IMR-90 (cell line): ENCODE measurements at regions not wholly inside any gene's neighbourhood (a gene's known extent, or its start where the extent isn't known, plus 50 kb on each side); places are given as distances from the start of the nearest gene placed in this dataset.

Source experiments
- ATAC-seq: fragments of 200-7000 bp; cut with Tn5 transposase; 2 replicates; pipeline ENCODE4 v1.9.1; 2020; ENCODE audit warnings: low read depth, mild to moderate bottlenecking, moderate library complexity
- BruUV-seq: library from RNA; stranded (reverse); fragments of 400-500 nt; replicated peaks from 2 replicates; lab custom pipeline; 2021; lab: Mats Ljungman, UMichigan
- CTCF ChIA-PET: fragments of 300-600 bp; formaldehyde crosslinking; extraction: SDS; loops from one replicate; lab custom pipeline; 2021; ENCODE audit warnings: antibody characterized with exemption; lab: Yijun Ruan, JAX
- POLR2A ChIA-PET: fragments of 300-600 bp; sonication (Branson Sonifier 250); formaldehyde crosslinking; loops from one replicate; lab custom pipeline; 2022; ENCODE audit warnings: antibody characterized with exemption; ENCODE audit not compliant: unreplicated experiment; lab: Charles Lee
- DNase-seq: peaks from one replicate; pipeline ENCODE4 v3.0.0; 2013
- H2AFZ ChIP-seq: replicated peaks from 2 replicates; pipeline ENCODE3; 2013; ENCODE audit warnings: low read length, mild to moderate bottlenecking; ENCODE audit not compliant: poor library complexity
- H2AK5ac ChIP-seq: 2 replicates; pipeline ENCODE4 v1.6.1; 2013; ENCODE audit warnings: low read depth, low read length, inconsistent platforms
- H2AK9ac ChIP-seq: replicated peaks from 2 replicates; pipeline ENCODE3; 2013; ENCODE audit warnings: mild to moderate bottlenecking, low read depth, low read length, moderate library complexity; ENCODE audit not compliant: poor library complexity
- H2BK120ac ChIP-seq: 2 replicates; pipeline ENCODE4 v1.6.1; 2013; ENCODE audit warnings: low read depth, low read length, inconsistent platforms
- H2BK15ac ChIP-seq: 3 replicates; pipeline ENCODE4 v1.6.1; 2013; ENCODE audit warnings: low read depth, low read length, inconsistent platforms
- H2BK20ac ChIP-seq: 2 replicates; pipeline ENCODE4 v1.6.1; 2013; ENCODE audit warnings: low read depth, mild to moderate bottlenecking, inconsistent platforms, low read length, moderate library complexity
- H2BK5ac ChIP-seq: 2 replicates; pipeline ENCODE4 v1.6.1; 2013; ENCODE audit warnings: mild to moderate bottlenecking, low read depth, low read length, inconsistent platforms; ENCODE audit not compliant: poor library complexity, severe bottlenecking
- H3K14ac ChIP-seq: replicated peaks from 2 replicates; pipeline ENCODE4 v1.6.1; 2013; ENCODE audit warnings: low read depth, low read length, inconsistent platforms
- H3K18ac ChIP-seq: 2 replicates; pipeline ENCODE4 v1.6.1; 2013; ENCODE audit warnings: low read depth, low read length, control low read depth
- H3K23ac ChIP-seq: 2 replicates; pipeline ENCODE4 v1.6.1; 2013; ENCODE audit warnings: low read depth, low read length, inconsistent platforms
- H3K27ac ChIP-seq: 2 replicates; pipeline ENCODE4 v1.5.1; 2013; ENCODE audit warnings: mild to moderate bottlenecking, control low read depth, low read length; ENCODE audit not compliant: insufficient read depth
- H3K27me3 ChIP-seq: 2 replicates; pipeline ENCODE4 v1.6.1; 2013; ENCODE audit warnings: low read length; ENCODE audit not compliant: control insufficient read depth, insufficient read depth
- H3K36me3 ChIP-seq: 2 replicates; pipeline ENCODE4 v1.6.1; 2013; ENCODE audit warnings: low read length, mixed read lengths; ENCODE audit not compliant: control insufficient read depth, insufficient read depth
- H3K4ac ChIP-seq: 2 replicates; pipeline ENCODE4 v1.6.1; 2013; ENCODE audit warnings: low read depth, low read length, inconsistent platforms
- H3K4me1 ChIP-seq: 2 replicates; pipeline ENCODE4 v1.6.1; 2013; ENCODE audit warnings: low read length, mixed read lengths; ENCODE audit not compliant: control insufficient read depth, insufficient read depth
- H3K4me2 ChIP-seq: 2 replicates; pipeline ENCODE4 v1.6.1; 2013; ENCODE audit warnings: low read depth, mild to moderate bottlenecking, control low read depth, low read length, moderate library complexity
- H3K4me3 ChIP-seq: 2 replicates; pipeline ENCODE4 v1.5.1; 2013; ENCODE audit warnings: low read depth, mild to moderate bottlenecking, control low read depth, low read length, moderate library complexity; ENCODE audit not compliant: insufficient read depth
- H3K56ac ChIP-seq: 2 replicates; pipeline ENCODE4 v1.6.1; 2013; ENCODE audit warnings: low read length, inconsistent platforms; ENCODE audit not compliant: insufficient read depth; ENCODE audit errors: extremely low read depth
- H3K79me1 ChIP-seq, 2 experiments: 2 replicates each; pipeline ENCODE4 v1.6.1; 2013; ENCODE audit warnings: low read length in 2 of 2, inconsistent platforms in 1 of 2, low read depth in 1 of 2
- H3K9ac ChIP-seq: 2 replicates; pipeline ENCODE4 v1.6.1; 2013; ENCODE audit warnings: low read depth, low read length, control low read depth
- H3K9me1 ChIP-seq: 2 replicates; pipeline ENCODE4 v1.6.1; 2013; ENCODE audit warnings: low read length, inconsistent platforms; ENCODE audit not compliant: insufficient read depth
- H3K9me3 ChIP-seq: 2 replicates; pipeline ENCODE4 v1.6.1; 2013; ENCODE audit warnings: low read length; ENCODE audit not compliant: control insufficient read depth, insufficient read depth
- H4K20me1 ChIP-seq: 2 replicates; pipeline ENCODE4 v1.6.1; 2013; ENCODE audit warnings: low read length, inconsistent platforms; ENCODE audit not compliant: insufficient read depth
- H4K5ac ChIP-seq: 2 replicates; pipeline ENCODE4 v1.6.1; 2013; ENCODE audit warnings: mild to moderate bottlenecking, low read depth, low read length, control low read depth
- H4K8ac ChIP-seq, 2 experiments: 2 replicates each; pipeline ENCODE4 v1.6.1; 2013; ENCODE audit warnings: low read depth in 2 of 2, low read length in 2 of 2, control low read depth in 1 of 2, inconsistent platforms in 1 of 2
- H4K91ac ChIP-seq: 2 replicates; pipeline ENCODE4 v1.6.1; 2013; ENCODE audit warnings: low read depth, low read length, inconsistent platforms; ENCODE audit not compliant: insufficient read depth
- MAFK ChIP-seq: IDR thresholded peaks from 2 replicates; pipeline ENCODE4 v1.6.1; 2012; ENCODE audit warnings: low read depth, low read length, improper control_type of control experiment
- NFE2L2 ChIP-seq: fragments of 150-350 bp; IDR thresholded peaks from 2 replicates; pipeline ENCODE4 v1.6.1; 2016; ENCODE audit warnings: low read depth, mild to moderate bottlenecking, low read length
- RAD21 ChIP-seq: IDR thresholded peaks from 2 replicates; pipeline ENCODE4 v1.6.1; 2012; ENCODE audit warnings: low read length, improper control_type of control experiment
- RCOR1 ChIP-seq: IDR thresholded peaks from 2 replicates; pipeline ENCODE4 v1.6.1; 2012; ENCODE audit warnings: mild to moderate bottlenecking, low read length, improper control_type of control experiment; ENCODE audit not compliant: insufficient replicate concordance
- SMC3 ChIP-seq: fragments of 150-350 bp; IDR thresholded peaks from 2 replicates; pipeline ENCODE4 v1.6.1; 2016; ENCODE audit warnings: low read depth, mild to moderate bottlenecking, antibody characterized with exemption, low read length, moderate library complexity
- WGBS, 2 experiments: methylation state at CpG; one replicate each; pipeline versions ENCODE4 v1.1.5 to v1.1.7; 2013; ENCODE audit warnings: missing lambda C conversion rate in 2 of 2; ENCODE audit not compliant: insufficient read length in 1 of 2; ENCODE audit errors: extremely low coverage in 2 of 2; 5-methylcytosine and 5-hydroxymethylcytosine counted together
- dilution Hi-C: fragments of 300-500 bp; cut with HindIII; formaldehyde crosslinking; loops from one replicate; pipeline ENCODE4 v1.14.3; 2018; ENCODE audit warnings: low sequenced_read_pairs; ENCODE audit not compliant: unreplicated experiment
- in situ Hi-C: fragments of 300-500 bp; cut with MboI; formaldehyde crosslinking; loops from 3 replicates; pipeline ENCODE4 v1.14.3; 2019; ENCODE audit warnings: low sequenced_read_pairs, inconsistent platforms, mixed read lengths
- intact Hi-C: fragments of 100-400 bp; cut with micrococcal nuclease; formaldehyde crosslinking; loops from 2 replicates; pipeline ENCODE4 v1.10.0; 2022

GRCh38 chr14:80087411-80087810 is 123.9 kb downstream of the DIO2 start:
- no peak overlapping the region for H3K27ac ChIP-seq
- H2AK5ac ChIP-seq, result no peak overlapping the region
- H2AK9ac ChIP-seq, result no peak overlapping the region
- no peaks in the 10 kb centered on the region for H3K36me3 ChIP-seq
- no peak overlapping the region for H3K4me2 ChIP-seq
- no peak overlapping the region for H2BK120ac ChIP-seq
- no peak overlapping the region for H3K18ac ChIP-seq
- ChIA-PET POLR2A (no interaction called here), CTCF (no interaction called here)
- no peak overlapping the region for H4K5ac ChIP-seq
- H4K20me1 ChIP-seq, result no peaks in the 10 kb centered on the region
- no peak overlapping the region for H3K23ac ChIP-seq
- no peak overlapping the region for H2BK15ac ChIP-seq
- TF ChIP-seq SMC3, result no peak
- no peak for TF ChIP-seq MAFK
- no peak for TF ChIP-seq RCOR1
- TF ChIP-seq NFE2L2, result no peak
- no peak for TF ChIP-seq RAD21
- no peak overlapping the region for H2BK20ac ChIP-seq
- no peak overlapping the region for H2BK5ac ChIP-seq
- no peaks in the 10 kb centered on the region for H3K27me3 ChIP-seq
- intact Hi-C loops, result no loop called here
- no peak overlapping the region for H3K4ac ChIP-seq
- H2AFZ ChIP-seq, result no peak overlapping the region
- no peak overlapping the region for H4K8ac ChIP-seq
- dilution Hi-C loops, result no loop called here
- H3K56ac ChIP-seq, result no peak overlapping the region
- WGBS, 2 experiments, result no CpG with 5 or more reads among the region's 1 CpG
- H3K4me1 ChIP-seq, result no peaks in the 10 kb centered on the region
- no peaks in the 10 kb centered on the region for H3K9me1 ChIP-seq
- no peak overlapping the region for H4K91ac ChIP-seq
- H3K14ac ChIP-seq, result no peak overlapping the region
- in situ Hi-C loops, result no loop called here
- ATAC-seq, result no peak
- DNase-seq, result no peak
- H3K9ac ChIP-seq, result no peak overlapping the region
- no peak overlapping the region for H3K4me3 ChIP-seq
- BruUV-seq, result no TSS peak
- no peaks in the 10 kb centered on the region for H3K79me1 ChIP-seq
- H3K9me3 ChIP-seq, result no peaks in the 10 kb centered on the region
